GM19351 (cell line): ENCODE measurements at regions not wholly inside any gene's neighbourhood (a gene's known extent, or its start where the extent isn't known, plus 50 kb on each side); places are given as distances from the start of the nearest gene placed in this dataset.

Source experiments
- ATAC-seq: cut with Tn5 transposase; IDR thresholded peaks from one replicate; pipeline ENCODE4 v1.9.1; 2021; ENCODE audit warnings: mild to moderate bottlenecking, moderate library complexity; ENCODE audit not compliant: unreplicated experiment

DNA sequence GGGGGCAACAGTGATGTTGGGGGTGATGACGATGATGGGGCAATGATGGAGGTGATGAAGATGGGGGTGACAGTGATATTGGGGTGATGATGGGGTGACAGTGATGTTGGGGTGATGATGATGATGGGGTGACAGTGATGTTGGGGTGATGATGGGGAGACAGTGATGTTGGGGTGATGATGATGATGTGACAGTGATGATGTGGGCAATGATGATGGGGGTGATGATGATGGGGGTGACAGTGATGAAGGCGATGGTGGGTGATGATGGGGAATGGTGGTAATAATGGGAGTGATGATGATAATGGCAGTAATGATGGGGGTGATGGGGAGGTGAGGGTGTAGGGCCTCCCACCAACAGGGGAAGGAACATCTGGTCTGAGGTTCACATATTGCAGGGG, 150.6 kb downstream of the ERMARD start:
- ATAC-seq: no peak

GRCh38 chr6:169899481-169900145, 148.2 kb downstream of the ERMARD start:
- ATAC-seq: no peak

GRCh38 chr6:169898788-169899480, 147.5 kb downstream of the ERMARD start:
- ATAC-seq: no peak

DNA sequence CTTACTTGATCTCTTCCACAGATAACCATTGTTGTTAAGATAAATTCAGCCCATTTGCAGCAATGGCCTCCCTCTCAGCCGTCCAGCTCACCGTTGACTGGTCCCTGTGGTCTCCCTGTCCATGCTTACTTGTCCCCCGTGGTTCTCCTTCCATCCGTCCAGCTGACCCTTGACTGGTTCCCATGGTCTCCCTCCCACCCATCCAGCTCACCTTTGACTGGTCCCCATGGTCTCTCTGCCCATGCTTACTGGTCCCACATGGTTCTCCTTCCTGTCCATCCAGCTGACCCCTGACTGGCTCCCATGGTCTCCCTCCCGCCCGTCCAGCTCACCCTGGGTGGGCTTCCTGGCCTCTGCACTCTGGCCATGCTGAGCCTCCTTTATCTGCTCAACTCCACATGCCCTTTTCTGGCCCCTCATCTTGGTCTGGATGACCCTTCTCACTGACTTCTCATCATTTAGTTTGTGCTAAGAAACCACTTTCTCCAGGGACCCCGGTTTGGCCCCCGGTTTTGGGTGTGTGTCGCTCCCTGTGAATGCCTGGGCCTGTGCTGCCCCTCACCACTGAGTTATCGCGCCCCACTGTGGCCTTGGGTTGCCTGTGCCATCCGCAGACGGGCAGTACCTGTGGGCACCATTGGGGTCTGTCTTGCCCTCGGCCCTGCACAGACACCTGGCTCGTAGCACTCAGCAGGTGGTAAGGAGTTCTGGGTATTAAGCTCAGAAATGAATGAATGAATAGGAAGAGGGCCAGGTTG, 146.4 kb downstream of the ERMARD start:
- no peak for ATAC-seq

DNA sequence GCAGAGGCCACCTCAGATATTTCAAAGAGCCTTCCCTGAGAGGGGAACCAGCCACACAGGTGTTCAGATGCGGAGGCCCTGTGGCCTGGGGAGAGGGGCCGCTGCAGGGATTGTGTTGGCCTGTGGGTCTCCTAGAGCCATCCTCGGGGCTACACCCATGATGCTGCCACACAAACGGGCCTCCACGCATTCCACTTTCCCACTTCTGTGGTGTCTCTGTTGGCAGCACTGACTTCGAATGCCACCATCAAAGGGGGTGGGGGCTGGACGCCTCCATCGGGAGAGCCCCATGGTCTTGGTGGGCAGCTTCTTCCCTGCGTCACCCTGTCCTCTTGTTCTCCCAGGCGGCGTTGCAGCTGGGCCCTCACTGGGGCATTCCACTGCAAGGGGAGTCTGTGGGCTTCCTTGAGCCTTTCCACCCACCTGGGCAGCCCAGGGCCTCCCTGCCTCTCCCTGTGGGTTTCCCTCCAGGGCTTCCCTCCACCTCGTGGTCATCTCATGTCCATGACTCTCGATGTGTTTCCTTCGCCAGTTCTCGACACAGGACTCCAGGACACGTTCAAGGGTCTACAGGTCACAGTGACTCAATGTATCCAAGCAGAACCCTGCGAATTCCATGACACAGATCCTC, 145.5 kb downstream of the ERMARD start:
- ATAC-seq: no peak

DNA sequence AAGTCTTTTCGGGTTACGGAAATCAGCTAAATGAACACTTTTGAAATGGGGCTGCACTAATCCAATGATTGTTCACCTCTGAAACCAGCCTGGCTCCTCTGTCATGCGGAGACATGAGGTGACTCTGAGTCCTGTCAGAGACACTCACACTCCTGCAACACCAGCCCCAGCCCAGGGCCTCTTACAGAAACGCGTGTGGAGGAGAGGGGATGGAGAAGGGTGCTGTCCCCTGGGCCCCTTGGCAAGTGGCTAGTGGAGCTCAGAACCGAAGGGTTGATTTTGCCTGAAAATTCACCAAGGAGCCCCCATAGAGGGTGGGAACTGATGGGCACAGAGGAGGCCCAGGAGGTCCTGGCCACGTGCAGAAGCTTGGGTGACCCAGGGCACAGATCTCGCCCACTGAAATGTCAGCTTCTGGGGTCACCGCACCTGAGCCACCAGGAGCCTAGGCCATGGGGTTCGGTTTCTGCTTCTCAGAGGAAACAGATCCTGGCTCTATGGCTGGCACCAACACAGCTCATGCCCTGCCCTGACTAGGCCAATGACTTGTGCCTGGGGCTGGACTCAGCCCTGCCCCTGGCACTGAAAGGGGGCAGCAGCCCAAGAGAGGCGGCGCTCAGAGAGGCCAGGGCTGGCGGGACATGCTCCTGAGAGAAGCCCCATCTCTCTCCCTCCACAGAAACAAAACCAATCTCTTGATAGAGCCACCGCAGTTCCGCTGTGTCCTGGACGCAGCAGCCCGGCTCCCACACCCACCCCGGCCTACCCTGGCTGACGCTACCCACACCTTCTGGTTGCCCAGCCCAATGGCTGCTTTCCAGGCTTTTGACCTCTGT, 144.7 kb downstream of the ERMARD start:
- ATAC-seq: no peak

DNA sequence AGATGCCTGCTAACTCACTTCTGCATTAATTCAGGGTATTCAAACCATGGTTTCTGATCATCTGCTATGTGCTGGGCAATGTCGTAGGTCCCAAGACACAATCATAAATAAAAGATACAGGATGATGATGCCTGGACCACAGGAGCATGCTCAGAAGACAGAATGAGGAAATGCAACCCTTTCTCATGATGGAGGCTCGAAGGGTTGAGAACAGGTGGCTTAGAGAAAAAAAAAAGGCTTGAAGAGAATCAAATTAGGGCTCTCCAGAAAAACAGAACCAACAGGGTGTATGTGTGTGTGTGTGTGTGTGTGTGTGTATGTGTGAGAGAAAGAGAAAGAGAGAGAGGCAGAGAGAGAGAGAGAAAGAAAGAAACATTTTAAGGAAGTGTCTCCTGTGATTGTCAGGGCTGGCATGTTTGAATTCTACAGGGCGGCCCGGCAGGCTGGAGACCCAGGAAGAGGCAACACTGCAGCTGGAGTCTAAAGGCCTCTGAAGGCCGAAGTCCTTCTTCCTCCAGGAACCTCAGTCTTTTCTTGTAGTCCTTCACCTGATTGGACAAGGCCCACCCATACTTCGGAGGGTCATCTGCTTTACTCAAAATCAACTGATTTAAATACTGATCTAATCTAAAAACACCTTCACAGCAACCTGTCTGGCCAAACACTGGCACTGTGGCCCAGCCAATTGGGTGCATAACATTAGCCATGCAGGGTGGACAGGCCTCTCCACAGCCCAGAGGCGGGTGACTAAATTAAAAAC, 143.8 kb downstream of the ERMARD start:
- ATAC-seq: no peak

GRCh38 chr6:169894377-169894960, 143.0 kb downstream of the ERMARD start:
- ATAC-seq: no peak

- ATAC-seq: no peak
Measured at GRCh38 chr6:169893624-169894023, 142.2 kb downstream of the ERMARD start.

GRCh38 chr6:169891846-169892245, 140.4 kb downstream of the ERMARD start:
- ATAC-seq: no peak

- ATAC-seq: no peak
Measured at GRCh38 chr6:169891421-169891820, 140.0 kb downstream of the ERMARD start.

DNA sequence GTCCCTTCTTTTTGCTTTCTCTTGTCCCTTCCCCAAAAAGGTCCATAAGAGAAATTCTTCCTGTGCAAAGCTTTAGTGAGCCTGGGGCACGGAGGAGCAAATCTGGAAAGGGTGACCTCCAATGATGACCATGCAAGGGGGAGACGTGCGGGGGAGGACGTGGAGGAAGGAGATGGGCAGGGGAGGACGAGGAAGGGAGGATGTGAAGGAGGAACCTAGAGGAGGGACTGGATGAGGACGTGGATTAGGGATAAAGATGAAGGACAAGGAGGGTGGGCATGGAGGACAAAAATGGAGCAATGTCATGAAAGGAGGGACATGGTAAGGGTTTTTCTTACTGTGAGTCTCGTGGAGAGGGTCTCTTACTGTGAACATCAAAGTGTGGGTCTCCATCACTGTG, 139.5 kb downstream of the ERMARD start:
- ATAC-seq: no peak

GRCh38 chr6:169890049-169890448, 138.6 kb downstream of the ERMARD start:
- no peak for ATAC-seq

GRCh38 chr6:169887529-169888140, 136.2 kb downstream of the ERMARD start:
- no peak for ATAC-seq

- ATAC-seq: no peak
Measured at GRCh38 chr6:169886631-169887227, 135.3 kb downstream of the ERMARD start.

DNA sequence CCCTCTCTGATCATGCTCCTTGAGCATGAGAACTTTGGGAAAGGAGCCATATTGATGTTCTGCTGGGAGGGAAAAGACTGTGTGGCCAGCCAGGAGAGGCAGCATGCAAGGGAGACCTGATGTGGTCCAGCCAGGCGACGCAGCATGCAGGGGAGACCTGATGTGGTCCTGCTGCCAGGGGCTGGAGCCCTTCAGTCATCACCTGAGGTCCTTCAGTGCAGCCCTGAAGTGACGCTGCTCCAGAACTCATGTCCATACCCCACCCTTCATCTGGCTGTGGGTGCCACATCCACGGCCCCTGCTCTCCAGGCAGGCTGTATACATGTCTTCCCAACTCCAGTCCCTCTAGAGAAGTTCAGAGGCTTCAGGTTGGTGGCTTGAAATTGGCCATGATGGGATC, 134.4 kb downstream of the ERMARD start:
- ATAC-seq: no peak

DNA sequence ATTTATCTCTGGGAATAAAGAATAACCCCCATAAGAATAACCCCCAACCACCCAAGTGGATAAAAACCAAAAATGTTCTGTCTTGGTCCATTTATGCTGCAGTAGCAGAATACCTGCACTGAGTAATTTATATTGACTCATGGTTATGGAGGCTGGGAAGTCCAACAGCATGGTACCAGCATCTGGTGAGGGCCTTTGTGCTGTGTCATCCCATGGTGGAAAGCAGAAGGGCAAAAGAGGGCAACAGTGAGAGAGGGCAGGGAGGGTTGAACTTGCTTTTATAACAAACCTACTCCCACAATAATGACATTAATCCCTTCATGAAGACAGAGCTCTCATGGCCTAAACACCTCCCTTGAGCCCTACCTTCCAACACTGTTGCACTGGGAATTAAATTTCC, 133.7 kb downstream of the ERMARD start:
- ATAC-seq: no peak

- no peak for ATAC-seq
Measured at GRCh38 chr6:169884158-169884557, 132.7 kb downstream of the ERMARD start.

DNA sequence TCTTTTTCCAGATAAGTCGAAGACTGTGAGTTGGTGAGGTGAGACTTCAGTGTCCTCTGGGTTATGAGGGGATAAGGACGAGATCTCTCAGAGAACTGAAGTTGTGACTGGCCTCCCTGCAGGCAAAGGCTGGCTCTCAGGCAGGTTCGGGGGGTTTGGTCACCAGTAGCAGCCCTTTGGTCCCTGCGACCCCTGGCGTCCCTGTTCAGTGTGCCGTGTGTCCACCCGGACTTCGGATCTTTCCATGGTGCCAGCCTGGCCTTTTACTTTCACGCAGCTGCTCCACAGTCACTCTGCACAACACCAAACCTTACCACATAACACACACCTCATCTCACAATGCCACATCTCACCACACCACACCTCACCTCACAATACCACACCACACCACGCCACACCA, 131.9 kb downstream of the ERMARD start:
- ATAC-seq: no peak
